ENCODE measurements at regions not wholly inside any gene's neighbourhood (a gene's known extent, or its start where the extent isn't known, plus 50 kb on each side); places are given as distances from the start of the nearest gene placed in this dataset.

GRCh38 chr9:16136451-16136850, 583.6 kb downstream of the CCDC171 start:
- TF ChIP-seq, protein P1, sequence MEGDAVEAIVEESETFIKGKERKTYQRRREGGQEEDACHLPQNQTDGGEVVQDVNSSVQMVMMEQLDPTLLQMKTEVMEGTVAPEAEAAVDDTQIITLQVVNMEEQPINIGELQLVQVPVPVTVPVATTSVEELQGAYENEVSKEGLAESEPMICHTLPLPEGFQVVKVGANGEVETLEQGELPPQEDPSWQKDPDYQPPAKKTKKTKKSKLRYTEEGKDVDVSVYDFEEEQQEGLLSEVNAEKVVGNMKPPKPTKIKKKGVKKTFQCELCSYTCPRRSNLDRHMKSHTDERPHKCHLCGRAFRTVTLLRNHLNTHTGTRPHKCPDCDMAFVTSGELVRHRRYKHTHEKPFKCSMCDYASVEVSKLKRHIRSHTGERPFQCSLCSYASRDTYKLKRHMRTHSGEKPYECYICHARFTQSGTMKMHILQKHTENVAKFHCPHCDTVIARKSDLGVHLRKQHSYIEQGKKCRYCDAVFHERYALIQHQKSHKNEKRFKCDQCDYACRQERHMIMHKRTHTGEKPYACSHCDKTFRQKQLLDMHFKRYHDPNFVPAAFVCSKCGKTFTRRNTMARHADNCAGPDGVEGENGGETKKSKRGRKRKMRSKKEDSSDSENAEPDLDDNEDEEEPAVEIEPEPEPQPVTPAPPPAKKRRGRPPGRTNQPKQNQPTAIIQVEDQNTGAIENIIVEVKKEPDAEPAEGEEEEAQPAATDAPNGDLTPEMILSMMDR (IDR thresholded peaks at IDR 0.05) = no peak
- TF ChIP-seq POLR2A (IDR thresholded peaks at IDR 0.05) = no peak

Measured in adrenal gland (tissue), 5 donors.